Right lung (tissue), 2 donors: ENCODE measurements at regions not wholly inside any gene's neighbourhood (a gene's known extent, or its start where the extent isn't known, plus 50 kb on each side); places are given as distances from the start of the nearest gene placed in this dataset.
"Not testable (repeated sequence)": the region's sequence is repeated elsewhere in the genome, so short reads cannot be mapped to it uniquely, and the experiment has no call there.

ENCODE experiments used
- DNase-seq, 2 donors: peaks; one replicate each; pipeline ENCODE4 v3.0.0-alpha.2; 2013

DNA sequence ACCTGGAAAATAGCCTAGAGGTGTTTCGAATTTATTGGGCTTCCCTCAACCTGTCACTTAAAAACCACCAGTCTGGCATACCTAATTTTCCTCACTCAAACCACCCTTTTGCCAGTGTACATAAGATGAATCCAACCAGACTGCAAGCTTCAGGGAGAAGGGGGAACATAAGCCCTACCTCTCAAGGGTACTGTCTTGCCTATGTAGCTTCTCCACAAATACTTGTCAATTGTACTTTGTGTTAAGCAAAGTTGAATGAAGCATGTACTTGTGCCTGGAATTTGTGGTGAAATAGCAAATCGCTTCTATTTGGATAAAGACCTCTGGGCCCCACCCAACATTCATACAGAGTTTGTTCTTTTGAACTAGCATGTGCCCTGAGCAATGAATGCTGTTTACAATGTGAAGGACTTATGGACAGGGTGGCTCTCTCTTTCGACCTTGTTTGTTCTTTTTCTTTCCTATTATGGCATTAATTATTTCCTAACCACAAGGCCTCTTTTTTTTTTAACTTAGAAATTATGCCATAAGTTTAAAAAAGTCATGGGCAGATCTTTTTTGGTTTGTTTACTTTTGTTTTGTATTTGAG lies 580.2 kb downstream of the EBF1 start:
- DNase-seq, result no peak

DNA sequence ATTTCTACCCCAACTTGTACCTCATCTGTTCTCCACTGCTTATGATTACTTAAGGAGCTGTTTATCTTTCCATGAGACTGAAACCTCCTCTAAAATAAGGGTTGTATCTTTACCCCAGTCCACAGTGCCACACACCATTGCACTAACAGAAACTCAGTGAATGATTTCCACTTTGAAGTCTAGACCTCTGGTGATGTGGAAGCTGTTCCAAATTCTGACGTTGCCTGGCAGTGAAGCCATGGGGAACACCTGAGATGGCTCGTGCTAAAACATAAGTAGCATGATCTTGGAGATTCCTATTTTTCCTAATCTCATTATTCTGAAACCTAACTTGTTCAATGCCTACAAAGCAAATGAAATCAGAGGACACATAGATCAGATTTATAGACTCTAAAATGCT lies 583.2 kb downstream of the EBF1 start:
- DNase-seq, result no peak

DNA sequence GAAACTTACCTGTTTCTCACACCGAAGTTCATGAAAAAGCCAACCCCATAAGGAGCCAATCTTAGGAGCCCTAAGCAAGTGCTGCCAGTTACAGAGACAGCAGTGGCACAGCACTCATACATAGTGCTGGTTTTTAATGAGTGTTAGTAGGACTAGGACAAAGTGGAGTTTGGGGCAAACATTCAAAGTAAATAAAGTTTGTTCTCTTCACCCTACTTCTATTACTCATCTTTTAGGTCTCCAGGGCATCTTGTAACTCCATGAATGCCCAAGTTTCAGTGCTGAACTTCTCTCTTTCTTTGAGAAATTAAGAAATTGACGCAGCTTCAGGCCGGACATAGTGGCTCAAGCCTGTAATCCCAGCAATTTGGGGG lies 584.7 kb downstream of the EBF1 start:
- no peak for DNase-seq

DNA sequence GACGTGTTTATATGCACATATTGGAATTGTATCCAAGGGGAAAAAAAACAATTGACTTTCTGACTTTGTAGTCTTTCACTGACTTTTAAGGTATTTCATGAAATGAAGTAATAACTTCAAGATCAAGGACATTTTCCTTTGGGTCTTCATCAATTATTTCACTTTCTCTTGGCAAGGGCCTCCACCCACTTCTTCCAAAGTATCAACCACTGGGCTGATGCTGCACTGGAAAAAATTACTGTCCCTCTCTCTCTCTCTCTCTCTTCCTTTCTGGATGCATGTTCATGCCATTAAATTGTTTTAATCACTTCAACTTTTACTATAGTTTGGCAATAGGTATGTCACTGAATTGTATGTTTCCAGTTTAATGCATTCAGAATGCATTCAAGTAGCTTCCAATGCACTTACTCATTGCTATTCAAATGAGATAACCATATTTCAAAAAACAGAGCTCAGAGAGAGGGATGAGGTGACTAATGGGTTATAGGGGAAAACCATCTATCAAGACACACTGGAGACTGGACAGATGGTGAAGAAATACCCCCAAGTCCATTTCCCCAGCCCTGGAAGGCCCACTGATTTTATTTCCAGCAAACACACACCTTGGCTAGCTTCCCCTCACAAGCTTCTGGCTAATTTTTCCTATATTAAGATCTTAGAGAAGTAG lies 585.3 kb downstream of the EBF1 start:
- DNase-seq, result no peak

DNA sequence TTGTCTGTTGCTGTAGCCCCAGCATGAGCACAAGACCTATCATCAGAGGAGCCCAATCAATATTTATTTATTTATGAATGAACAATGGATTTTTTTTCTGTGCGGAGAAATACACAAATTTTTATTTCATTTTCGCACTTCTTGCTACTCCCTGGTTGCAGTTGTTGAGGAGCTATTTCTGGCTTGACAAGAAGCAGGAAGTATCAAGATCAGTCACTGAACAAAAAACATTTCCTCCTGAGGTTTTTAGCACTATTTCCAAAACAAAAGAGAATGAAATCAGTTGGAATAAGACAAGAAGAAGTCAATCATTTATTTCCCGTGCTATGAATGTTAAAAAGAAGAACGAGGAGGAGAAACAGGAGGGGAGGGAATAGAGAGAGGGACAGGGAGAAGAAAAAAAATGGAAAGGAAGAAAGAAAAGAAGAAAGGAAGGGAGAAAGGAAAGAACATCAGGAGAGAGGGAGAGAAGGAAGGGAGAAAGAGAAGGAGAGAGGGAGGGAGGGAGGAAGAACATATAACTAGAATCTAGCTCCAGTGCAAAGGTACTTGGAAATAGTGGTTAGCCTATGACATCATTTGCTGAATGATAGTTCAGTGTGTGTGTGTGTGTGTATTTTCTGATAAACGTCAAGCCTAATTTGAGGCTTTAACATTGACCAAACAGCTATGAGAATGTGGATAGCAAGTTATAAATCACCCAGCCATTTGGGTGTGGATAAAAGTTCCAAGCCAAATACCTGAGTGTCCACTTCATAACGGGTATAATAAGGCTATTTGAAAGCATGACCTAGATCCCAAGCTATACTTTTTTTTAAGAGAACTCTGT lies 586.0 kb downstream of the EBF1 start:
- DNase-seq, result no peak

DNA sequence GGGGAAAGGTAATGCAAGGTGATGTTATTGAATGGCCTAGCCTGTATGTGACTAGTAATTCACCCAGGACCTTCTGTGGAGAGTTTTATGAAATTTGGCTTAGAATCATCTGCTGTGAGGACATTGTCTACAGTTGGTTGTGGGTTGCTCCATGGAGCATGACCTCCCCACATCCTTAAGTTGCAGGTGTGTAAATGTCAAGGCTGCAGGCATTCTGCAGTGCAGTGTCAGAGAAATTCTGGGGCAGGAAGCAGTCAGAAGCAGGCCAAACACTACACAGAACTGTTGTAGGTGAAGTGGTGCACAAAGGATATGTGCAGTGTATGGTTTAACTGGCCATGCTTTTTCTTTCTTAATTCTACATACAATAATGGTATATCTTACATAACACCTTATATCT lies 588.3 kb downstream of the EBF1 start:
- no peak for DNase-seq

DNA sequence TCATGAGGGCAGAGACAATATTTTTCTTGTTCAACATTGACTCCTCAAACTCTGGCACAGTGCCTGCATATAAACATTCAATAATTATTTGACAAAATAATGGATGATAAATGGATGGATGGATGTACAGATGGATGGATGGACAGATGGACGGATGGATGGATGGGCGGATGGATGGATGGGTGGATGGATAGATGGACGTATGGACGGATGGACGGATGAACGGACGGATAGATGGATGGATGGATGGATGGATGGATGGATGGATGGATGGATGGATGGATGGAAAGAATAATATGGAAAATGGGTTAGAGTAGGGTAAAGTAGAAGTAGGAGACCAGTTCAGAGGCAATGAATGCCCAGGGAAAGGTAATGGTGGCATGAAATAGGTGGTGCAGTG lies 589.2 kb downstream of the EBF1 start:
- DNase-seq, result no peak

DNA sequence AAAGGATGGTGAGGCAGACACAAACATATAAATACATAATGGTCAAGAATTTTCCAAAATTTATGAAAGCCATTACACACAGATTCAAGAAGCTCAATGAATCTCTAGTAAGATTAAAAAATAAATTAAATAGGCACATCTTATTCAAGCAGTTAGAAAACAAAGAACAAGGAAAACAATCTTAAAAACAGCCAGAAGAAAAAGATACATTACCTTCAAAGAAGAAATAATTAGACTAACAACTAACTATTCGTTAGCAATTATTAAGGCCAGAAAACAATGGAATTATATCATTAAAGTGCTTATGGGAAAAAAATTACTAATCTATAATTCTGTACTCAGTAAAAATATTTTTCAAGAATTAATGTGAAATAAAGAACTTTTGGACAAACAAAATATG lies 593.1 kb downstream of the EBF1 start:
- DNase-seq, result no peak

DNA sequence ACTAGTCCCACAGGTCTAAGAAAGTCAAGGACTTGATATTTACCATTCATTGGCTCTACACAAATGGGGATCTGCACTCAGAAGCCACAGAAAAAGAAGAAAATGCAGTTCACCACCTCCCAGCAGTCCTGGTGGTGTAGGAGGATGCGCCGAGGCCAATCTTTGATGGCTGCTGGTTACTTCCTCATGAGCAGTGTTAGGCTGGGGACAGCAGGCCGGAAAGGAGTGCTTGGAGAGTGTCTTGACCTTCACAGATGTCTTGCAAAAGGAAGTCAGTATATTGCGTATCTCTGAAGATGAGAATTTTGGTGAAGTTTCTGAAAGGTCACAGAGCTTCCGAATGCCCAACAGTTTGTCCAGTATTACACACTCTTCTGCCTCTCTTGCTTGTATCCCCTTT lies 597.0 kb downstream of the EBF1 start:
- DNase-seq, result no peak

DNA sequence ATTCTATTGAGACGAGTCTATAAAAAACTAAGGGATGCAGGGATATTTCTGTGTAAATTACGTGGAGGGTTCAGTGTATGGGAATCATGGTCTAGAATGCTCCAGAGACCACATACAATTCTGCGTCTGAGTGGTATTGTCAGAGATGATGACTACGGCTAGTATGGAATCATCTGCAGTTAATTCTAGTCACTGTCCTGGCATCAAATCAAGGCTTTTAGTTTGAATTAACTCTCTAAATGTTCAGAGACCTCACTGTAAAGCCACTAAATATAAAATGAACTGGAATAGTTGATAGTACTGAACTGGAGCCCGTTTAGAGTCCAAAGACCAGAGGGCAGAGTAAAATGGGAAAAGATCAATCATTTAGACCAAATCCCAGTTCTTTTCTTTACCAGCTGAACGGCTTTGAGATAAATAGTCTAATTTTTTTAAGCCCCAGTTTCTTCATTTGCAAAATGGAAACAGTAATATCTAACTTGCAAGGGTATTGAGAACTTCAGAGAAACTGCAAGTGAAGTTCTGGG lies 599.8 kb downstream of the EBF1 start:
- no peak for DNase-seq

DNA sequence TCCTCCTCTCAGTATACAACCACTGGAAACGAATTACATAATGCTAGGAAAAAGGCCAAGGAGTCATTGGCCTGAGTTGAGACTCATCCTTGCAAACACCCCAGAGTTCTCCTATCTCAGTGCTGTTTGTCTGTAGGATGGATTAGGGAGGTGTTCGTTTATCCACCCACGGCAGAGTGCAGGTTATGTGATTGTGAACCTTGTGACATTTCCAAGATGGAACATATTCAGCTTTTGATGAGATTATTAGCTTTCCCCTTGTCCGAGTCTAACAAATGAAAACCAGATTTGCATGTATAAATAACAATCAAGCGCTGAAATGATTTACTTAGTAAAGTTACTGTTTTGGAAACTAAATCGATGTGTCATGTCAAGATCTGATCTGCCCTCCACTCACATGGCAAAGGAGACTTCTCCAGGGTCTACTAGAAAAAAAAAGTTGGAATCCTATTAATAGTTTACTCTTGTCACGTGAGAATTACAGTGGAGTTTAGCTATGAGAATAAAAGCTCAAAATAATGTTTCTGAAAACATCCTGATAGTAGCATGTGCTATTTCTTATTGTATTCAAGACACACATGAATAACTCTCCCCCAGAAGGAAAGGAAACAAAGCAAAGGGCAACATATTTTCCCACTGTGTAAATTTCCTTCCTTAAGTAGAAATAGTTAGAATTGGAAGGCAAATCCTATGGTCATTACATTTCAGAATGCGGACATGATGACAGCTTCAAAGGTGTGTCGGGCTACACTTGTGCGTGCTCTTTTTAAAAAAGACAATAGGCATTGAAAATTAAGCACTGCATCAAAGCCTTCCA lies 600.4 kb downstream of the EBF1 start:
- no peak for DNase-seq

DNA sequence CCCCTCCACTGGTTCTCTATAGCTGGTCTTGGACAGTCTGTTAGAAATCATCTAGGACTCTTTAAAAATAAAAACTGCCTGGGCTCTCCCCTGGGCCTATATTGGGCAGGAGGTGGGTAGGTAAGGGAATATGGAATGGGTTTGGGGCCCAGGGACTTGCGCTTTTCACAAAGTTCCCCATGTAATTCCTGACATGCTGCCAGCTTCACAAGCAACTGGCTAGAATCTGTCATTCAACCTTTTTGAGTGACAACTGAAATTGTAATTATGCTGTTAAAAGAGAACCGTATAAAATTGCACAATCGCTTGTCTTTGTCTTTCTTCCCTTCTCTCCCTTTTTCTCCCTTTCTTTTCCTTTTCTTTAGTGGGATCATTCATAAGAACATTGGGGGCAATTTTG lies 603.1 kb downstream of the EBF1 start:
- DNase-seq, result no peak

DNA sequence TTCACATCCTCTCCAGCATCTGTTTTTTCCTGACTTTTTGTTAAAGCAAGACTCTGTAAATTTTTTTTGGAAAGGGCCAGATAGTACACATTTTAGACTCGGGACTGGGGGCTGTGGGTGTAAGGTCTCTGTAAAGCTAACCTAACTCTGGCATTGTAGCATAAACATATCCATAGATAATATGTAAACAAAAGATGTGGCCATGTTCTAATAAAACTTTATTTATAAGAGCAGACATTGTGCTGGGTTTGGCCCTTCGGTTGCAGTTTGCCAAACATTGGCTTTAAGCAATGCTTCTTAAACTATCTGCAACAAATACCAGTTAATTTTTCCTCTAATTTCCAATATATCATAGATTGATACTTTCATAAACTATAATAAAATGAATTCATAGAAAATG lies 605.2 kb downstream of the EBF1 start:
- no peak for DNase-seq

DNA sequence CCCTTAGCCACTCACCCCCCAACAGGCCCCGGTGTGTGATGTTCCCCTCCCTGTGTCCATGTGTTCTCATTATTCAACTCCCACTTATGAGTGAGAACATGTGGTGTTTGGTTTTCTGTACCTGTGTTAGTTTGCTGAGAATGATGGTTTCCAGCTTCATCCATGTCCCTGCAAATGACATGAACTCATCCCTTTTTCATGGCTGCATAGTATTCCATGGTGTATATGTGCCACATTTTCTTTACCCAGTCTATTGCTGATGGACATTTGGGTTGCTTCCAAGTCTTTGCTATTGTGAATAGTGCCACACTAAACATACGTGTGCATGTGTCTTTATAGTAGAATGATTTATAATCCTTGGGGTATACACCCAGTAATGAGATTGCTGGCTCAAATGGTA lies 605.7 kb downstream of the EBF1 start:
- DNase-seq, result not testable (repeated sequence)

DNA sequence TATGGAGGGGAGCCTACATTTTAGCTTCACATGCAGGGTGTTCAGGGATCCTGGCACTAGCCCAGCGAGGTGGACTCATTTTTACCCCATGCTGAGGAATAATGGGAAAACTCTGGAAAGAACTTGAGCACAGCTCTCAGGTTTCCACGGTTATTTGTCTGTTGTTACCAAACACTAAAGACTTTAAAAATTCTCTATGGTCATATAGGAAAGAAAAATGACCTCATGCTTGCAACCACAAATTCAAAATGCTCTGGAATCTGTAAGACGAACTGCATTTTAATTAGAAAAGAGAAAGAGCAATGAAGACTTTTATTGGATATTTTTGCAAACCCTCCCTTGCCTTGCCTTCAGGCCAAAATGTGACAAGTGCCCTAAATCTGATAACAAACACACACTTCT lies 606.9 kb downstream of the EBF1 start:
- no peak for DNase-seq

DNA sequence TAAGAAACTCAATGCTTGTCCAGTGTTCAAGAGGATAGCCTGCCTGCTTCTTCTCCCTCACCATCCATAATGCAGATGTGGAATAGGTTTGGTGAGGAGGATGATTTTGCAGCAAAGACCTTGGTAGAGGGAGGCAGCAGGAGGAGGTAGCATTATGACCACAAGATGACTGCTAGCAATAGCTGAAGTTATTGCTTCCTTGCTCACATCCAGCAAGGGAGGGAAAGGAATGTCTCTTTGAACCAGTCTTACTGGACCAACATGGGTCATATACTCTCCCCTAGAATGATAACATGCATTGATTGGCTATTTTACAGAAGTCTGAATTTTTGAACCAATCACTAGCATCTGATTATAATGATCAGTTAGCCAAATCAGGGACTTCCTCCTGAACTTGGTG lies 607.6 kb downstream of the EBF1 start:
- DNase-seq, result no peak

DNA sequence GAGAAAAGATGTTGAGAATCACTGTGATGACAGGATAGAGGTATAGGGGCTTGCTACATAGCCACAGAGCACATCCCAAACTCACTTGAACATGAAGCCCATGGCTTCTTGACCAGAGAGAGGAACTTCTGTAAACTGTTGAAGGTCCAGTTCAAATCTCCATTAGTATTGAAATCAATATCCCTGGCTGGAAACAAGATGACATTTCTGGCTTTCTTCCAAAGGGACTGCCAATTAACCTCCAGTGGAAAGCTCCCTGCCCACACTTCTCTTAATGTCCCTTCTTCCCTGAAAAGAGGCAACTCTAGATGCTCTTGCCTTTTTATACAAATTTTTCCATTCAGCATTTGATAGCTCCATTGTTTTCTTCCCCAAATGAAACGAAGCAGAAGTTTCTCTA lies 612.1 kb downstream of the EBF1 start:
- DNase-seq, result no peak

DNA sequence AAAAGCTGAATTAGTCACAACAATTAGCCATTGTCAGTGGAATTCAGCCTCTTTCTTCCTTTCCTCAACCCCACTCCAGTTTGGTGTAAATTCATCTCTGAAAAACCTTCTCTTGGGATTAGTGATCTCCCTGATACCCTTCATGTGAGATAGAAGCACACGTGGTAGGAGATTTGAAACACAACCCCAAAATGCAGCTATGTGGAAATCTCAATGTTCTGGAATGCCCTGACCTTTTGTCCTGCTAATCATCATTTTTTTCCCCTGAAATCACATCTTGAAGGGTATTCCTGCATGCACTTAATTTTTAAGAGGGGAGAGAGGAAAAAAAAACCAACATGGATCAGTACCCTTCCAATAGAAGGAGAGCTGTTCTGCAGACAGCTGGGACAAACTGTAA lies 612.6 kb downstream of the EBF1 start:
- DNase-seq, result no peak

DNA sequence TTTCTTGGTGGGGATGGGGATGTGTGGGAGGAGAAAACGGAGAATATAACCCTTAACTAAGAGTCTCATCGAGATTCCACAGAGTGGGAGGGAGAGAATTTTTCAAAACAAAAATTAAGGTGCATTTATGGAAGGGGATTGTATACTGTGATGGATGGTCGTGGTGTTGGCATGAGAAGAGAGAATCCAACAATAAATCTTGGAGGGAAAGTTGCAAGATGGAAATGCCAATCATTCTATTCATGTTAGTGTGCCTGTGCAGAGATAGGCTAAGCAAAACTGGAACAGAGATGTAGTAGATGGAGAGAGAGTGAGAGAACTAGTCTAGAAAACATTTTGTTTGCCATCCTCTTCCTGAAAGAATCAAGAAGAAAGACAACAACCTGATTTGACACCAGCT lies 613.1 kb downstream of the EBF1 start:
- no peak for DNase-seq

DNA sequence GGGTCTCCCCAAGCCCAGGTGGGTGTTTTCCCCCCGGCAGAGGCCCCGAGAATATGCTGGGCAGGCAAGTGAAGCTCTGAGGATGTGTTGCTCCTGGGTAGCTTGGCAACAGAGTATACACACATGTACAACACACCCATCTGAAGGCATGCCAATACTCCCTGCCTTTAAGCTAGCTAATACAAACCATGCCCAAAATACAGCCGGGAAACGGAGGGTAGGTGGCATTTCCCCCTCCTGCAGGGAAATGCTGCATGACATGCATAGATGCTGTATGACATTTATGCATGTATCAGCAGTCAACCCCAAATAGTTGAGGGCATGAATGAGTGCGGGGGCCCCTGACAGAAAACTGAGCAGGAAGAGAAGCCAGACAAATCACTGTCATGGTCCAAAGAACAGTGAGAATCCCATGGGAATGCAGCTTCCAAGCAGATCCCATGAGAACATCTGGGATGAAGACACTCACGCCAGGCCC lies 614.1 kb downstream of the EBF1 start:
- DNase-seq, result no peak

DNA sequence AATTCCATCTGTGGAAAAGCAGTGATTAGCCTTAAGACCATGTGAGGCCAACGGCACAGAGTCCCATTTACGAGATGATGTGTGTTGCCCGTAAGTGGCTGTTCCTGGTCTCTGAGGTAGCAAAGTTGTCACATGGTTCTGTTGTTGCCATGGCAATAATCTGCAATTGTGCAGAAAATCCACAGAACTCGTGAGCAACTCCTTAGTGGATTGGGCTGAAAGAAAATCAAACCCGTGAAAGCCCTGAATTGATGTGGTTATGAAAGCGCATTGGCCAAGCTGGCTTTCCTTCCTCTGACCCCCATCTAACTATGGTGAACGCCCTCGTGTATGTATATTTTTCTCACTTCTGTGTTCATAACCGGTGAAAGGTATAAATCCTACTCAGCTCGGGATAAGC lies 614.7 kb downstream of the EBF1 start:
- no peak for DNase-seq

DNA sequence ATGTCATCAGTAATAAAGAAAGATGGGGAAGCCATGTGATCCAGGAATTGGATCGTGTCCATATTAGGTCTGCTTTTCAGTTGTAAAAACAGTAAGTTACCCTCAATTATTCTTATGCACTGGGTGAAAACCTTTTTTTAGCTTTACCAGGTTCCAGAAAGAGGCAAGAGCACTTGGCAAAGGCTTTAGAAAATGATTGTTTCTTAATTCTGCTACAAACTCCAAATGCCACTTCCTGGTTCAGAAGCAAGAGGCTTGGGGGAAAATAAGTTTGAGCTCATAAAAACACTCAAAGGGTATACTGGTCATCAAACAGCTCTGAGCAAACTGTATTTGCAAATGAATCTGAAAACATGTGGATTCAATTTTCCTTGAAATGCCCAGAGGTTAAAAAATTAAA lies 615.6 kb downstream of the EBF1 start:
- no peak for DNase-seq
